Glutamatergic neuron (in vitro differentiated cells): ENCODE measurements at regions not wholly inside any gene's neighbourhood (a gene's known extent, or its start where the extent isn't known, plus 50 kb on each side); places are given as distances from the start of the nearest gene placed in this dataset.

Experiments used
- DNase-seq: peaks from one replicate; pipeline ENCODE4 v3.0.0; 2022
- H3K27ac Mint-ChIP-seq: one replicate; pipeline ENCODE4 v1.8.0; 2020; ENCODE audit warnings: mild to moderate bottlenecking, mixed read lengths, inconsistent platforms; ENCODE audit not compliant: unreplicated experiment
- H3K27me3 Mint-ChIP-seq: one replicate; pipeline ENCODE4 v1.8.0; 2020; ENCODE audit warnings: mild to moderate bottlenecking, moderate library complexity, mixed read lengths, inconsistent platforms; ENCODE audit not compliant: unreplicated experiment
- H3K36me3 Mint-ChIP-seq: one replicate; pipeline ENCODE4 v1.8.0; 2020; ENCODE audit warnings: mild to moderate bottlenecking, mixed read lengths, inconsistent platforms; ENCODE audit not compliant: unreplicated experiment
- H3K4me1 Mint-ChIP-seq: one replicate; pipeline ENCODE4 v1.8.0; 2020; ENCODE audit warnings: mild to moderate bottlenecking, low read depth, mixed read lengths, inconsistent platforms; ENCODE audit not compliant: unreplicated experiment
- H3K4me3 Mint-ChIP-seq: one replicate; pipeline ENCODE4 v1.8.0; 2020; ENCODE audit warnings: mild to moderate bottlenecking, mixed read lengths, inconsistent platforms; ENCODE audit not compliant: unreplicated experiment
- H3K9me3 Mint-ChIP-seq: one replicate; pipeline ENCODE4 v1.8.0; 2020; ENCODE audit warnings: mild to moderate bottlenecking, moderate library complexity, mixed read lengths, inconsistent platforms; ENCODE audit not compliant: unreplicated experiment
- CTCF ChIP-seq: fragments of 200-600 bp; sonication (generic); IDR thresholded peaks from one replicate; pipeline ENCODE4 v1.5.0; 2021; ENCODE audit not compliant: partially characterized antibody, unreplicated experiment

- Mint-ChIP-seq H3K4me1 (peaks cover 2% of the 10 kb centered on the region), H3K9me3 (no peaks in the 10 kb centered on the region), H3K27me3 (no peaks in the 10 kb centered on the region), H3K27ac (no peak overlapping the region), H3K4me3 (no peak overlapping the region), H3K36me3 (peaks cover 3% of the 10 kb centered on the region)
- no peak for TF ChIP-seq CTCF
- DNase-seq: no peak
Observed at GRCh38 chr10:65112573-65112972, 1591.4 kb downstream of the REEP3 start.

GRCh38 chr10:65123120-65123519 is 1601.9 kb downstream of the REEP3 start:
- no peak for TF ChIP-seq CTCF
- Mint-ChIP-seq H3K36me3 (no peaks in the 10 kb centered on the region), H3K27me3 (no peaks in the 10 kb centered on the region), H3K9me3 (no peaks in the 10 kb centered on the region), H3K4me3 (no peak overlapping the region), H3K27ac (no peak overlapping the region), H3K4me1 (no peaks in the 10 kb centered on the region)
- no peak for DNase-seq

- no peak for TF ChIP-seq CTCF
- Mint-ChIP-seq H3K4me1 (no peaks in the 10 kb centered on the region), H3K27ac (no peak overlapping the region), H3K4me3 (no peak overlapping the region), H3K36me3 (no peaks in the 10 kb centered on the region), H3K9me3 (no peaks in the 10 kb centered on the region), H3K27me3 (no peaks in the 10 kb centered on the region)
- DNase-seq: no peak
Observed at GRCh38 chr10:65125212-65125611, 1604.0 kb downstream of the REEP3 start.

GRCh38 chr10:65126288-65126687 is 1605.1 kb downstream of the REEP3 start:
- H3K9me3 Mint-ChIP-seq: no peaks in the 10 kb centered on the region
- H3K36me3 Mint-ChIP-seq: no peaks in the 10 kb centered on the region
- no peak for TF ChIP-seq CTCF
- no peaks in the 10 kb centered on the region for H3K27me3 Mint-ChIP-seq
- no peak overlapping the region for H3K4me3 Mint-ChIP-seq
- no peak overlapping the region for H3K27ac Mint-ChIP-seq
- DNase-seq: no peak
- H3K4me1 Mint-ChIP-seq: no peaks in the 10 kb centered on the region

DNA sequence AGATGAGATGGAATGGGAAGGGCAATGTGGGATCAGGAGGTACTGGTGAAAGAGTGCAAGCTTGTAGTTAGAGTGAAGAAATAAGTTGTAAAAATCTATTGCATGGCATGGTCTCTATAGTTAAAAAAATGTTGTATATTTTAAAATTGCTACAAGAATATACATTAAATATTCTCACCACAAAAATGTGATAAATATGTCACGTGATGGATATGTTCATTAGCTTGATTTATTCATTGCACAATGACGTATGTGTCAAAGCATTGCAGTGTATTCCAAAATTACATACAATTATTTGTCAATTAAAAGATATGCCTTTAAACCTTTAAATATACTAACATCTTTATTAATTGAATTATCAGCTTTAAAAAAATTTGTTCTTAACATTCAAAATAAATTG is 1607.1 kb downstream of the REEP3 start:
- Mint-ChIP-seq H3K36me3 (no peaks in the 10 kb centered on the region), H3K27me3 (no peaks in the 10 kb centered on the region), H3K4me1 (no peaks in the 10 kb centered on the region), H3K4me3 (no peak overlapping the region), H3K9me3 (no peaks in the 10 kb centered on the region), H3K27ac (no peak overlapping the region)
- DNase-seq: no peak
- no peak for TF ChIP-seq CTCF
